ENCODE measurements at regions not wholly inside any gene's neighbourhood (a gene's known extent, or its start where the extent isn't known, plus 50 kb on each side); places are given as distances from the start of the nearest gene placed in this dataset.

- no peak for TF ChIP-seq CTCF (conservative IDR thresholded peaks at IDR 0.05; ENCODE audit: low read depth, low read length)
- TF ChIP-seq EZH2 (IDR thresholded peaks at IDR 0.05; ENCODE audit: borderline replicate concordance, low read depth, low read length, poor library complexity, severe bottlenecking), result no peak
These were observed 413.0 kb upstream of the PTPRD start for GRCh38 chr9:11025775-11026174.
